ENCODE measurements at regions not wholly inside any gene's neighbourhood (a gene's known extent, or its start where the extent isn't known, plus 50 kb on each side); places are given as distances from the start of the nearest gene placed in this dataset.

GRCh38 chr1:4516596-4516995, 137.8 kb upstream of the AJAP1 start:
- peak; percentile 62 for DNase-seq (ENCODE audit: low spot score)

- DNase-seq (ENCODE audit: low spot score): peak; percentile 20
Observed at GRCh38 chr1:4517186-4517954, 137.0 kb upstream of the AJAP1 start.

GRCh38 chr1:4518621-4519020, 135.8 kb upstream of the AJAP1 start:
- DNase-seq (ENCODE audit: low spot score): peak; percentile 64

- DNase-seq (ENCODE audit: low spot score): peak; percentile 67
Observed at GRCh38 chr1:4519954-4520353, 134.5 kb upstream of the AJAP1 start.

- no peak for DNase-seq (ENCODE audit: low spot score)
Observed at GRCh38 chr1:4523551-4523950, 130.9 kb upstream of the AJAP1 start.

GRCh38 chr1:4526747-4527146, 127.7 kb upstream of the AJAP1 start:
- peak; percentile 18 for DNase-seq (ENCODE audit: low spot score)

- DNase-seq (ENCODE audit: low spot score): peak; percentile 43
Observed at GRCh38 chr1:4527819-4528218, 126.6 kb upstream of the AJAP1 start.

- peak; percentile 83 for DNase-seq (ENCODE audit: low spot score)
Observed at GRCh38 chr1:4528590-4528989, 125.8 kb upstream of the AJAP1 start.

- DNase-seq (ENCODE audit: low spot score): peak; percentile 47
Observed at GRCh38 chr1:4529446-4530165, 124.8 kb upstream of the AJAP1 start.

- DNase-seq (ENCODE audit: low spot score): peak; percentile 30
Observed at GRCh38 chr1:4530166-4530785, 124.1 kb upstream of the AJAP1 start.

GRCh38 chr1:4531842-4532241, 122.6 kb upstream of the AJAP1 start:
- no peak for DNase-seq (ENCODE audit: low spot score)

GRCh38 chr1:4532656-4533055, 121.8 kb upstream of the AJAP1 start:
- DNase-seq (ENCODE audit: low spot score): no peak

- no peak for DNase-seq (ENCODE audit: low spot score)
Observed at GRCh38 chr1:4546911-4547310, 107.5 kb upstream of the AJAP1 start.

- peak; percentile 45 for DNase-seq (ENCODE audit: low spot score)
Observed at GRCh38 chr1:4549930-4550329, 104.5 kb upstream of the AJAP1 start.

- no peak for DNase-seq (ENCODE audit: low spot score)
Observed at GRCh38 chr1:4550941-4551340, 103.5 kb upstream of the AJAP1 start.

- DNase-seq (ENCODE audit: low spot score): peak; percentile 14
Observed at GRCh38 chr1:4551706-4552105, 102.7 kb upstream of the AJAP1 start.

GRCh38 chr1:4553761-4554160, 100.6 kb upstream of the AJAP1 start:
- peak; percentile 28 for DNase-seq (ENCODE audit: low spot score)

GRCh38 chr1:4554271-4554865, 100.0 kb upstream of the AJAP1 start:
- peak; percentile 37 for DNase-seq (ENCODE audit: low spot score)

GRCh38 chr1:4557949-4558348, 96.5 kb upstream of the AJAP1 start:
- DNase-seq (ENCODE audit: low spot score): no peak

- DNase-seq (ENCODE audit: low spot score): no peak
Observed at GRCh38 chr1:4561205-4561604, 93.2 kb upstream of the AJAP1 start.

GRCh38 chr1:4562321-4562720, 92.1 kb upstream of the AJAP1 start:
- no peak for DNase-seq (ENCODE audit: low spot score)

GRCh38 chr1:4563586-4563985, 90.8 kb upstream of the AJAP1 start:
- no peak for DNase-seq (ENCODE audit: low spot score)

Measured in mesenteric fat pad (tissue), 1 donor.